Lower lobe of right lung (tissue), 2 donors: ENCODE measurements at regions not wholly inside any gene's neighbourhood (a gene's known extent, or its start where the extent isn't known, plus 50 kb on each side); places are given as distances from the start of the nearest gene placed in this dataset.

Experiments
- ATAC-seq, 2 donors: fragments of 200-7000 bp; cut with Tn5 transposase; one replicate each; pipeline ENCODE4 v1.9.1; 2020 to 2022; ENCODE audit warnings: mild to moderate bottlenecking in 2 of 2, moderate library complexity in 2 of 2
- DNase-seq: peaks from one replicate; pipeline ENCODE4 v3.0.0-alpha.2; 2020
- H3K27ac ChIP-seq: fragments of 200-600 bp; one replicate; pipeline ENCODE4 v1.8.0; 2022
- H3K27me3 ChIP-seq: fragments of 200-600 bp; one replicate; pipeline ENCODE4 v1.8.0; 2022; ENCODE audit warnings: low read depth
- H3K36me3 ChIP-seq: fragments of 200-600 bp; one replicate; pipeline ENCODE4 v1.8.0; 2022; ENCODE audit warnings: mild to moderate bottlenecking
- H3K4me1 ChIP-seq: fragments of 200-600 bp; one replicate; pipeline ENCODE4 v1.8.0; 2022
- H3K4me3 ChIP-seq: fragments of 200-600 bp; one replicate; pipeline ENCODE4 v1.8.0; 2022; ENCODE audit warnings: mild to moderate bottlenecking
- H3K9me3 ChIP-seq: fragments of 200-600 bp; one replicate; pipeline ENCODE4 v1.8.0; 2022
- CTCF ChIP-seq: fragments of 200-600 bp; IDR thresholded peaks from one replicate; pipeline ENCODE4 v1.8.0; 2022; ENCODE audit warnings: antibody characterized with exemption, mild to moderate bottlenecking
- intact Hi-C: fragments of 100-400 bp; cut with DNase I; formaldehyde crosslinking; loops from one replicate; pipeline ENCODE4 v1.11.0; 2022
- donor health status: DM: no; HTN: yes; CAD: no; lungs with severe emphysema.

DNA sequence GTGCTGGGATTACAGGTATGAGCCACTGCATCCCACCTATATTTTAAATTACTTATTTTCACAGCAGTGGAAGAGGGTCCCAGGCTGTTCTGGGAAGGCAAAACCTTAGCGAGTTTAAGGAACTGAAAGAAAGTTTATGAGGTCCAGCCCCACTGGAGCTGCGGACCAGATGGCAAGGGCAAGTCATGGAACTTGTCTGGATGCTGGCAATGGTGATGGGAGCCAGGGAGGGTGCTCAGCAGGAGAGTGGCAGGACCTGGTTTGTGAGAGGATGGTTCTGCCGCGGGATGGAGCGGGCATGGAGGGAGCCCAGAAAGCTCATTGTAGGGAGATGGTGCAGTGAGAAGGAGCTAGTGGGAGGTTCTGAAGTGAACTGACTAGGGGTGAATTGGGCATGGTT is 50.6 kb upstream of the SLC45A1 start:
- Histone ChIP-seq H3K4me3 (no peak overlapping the region), H3K9me3 (no peaks in the 10 kb centered on the region), H3K27ac (peak overlapping the region; percentile 53), H3K4me1 (peaks cover 6% of the 10 kb centered on the region), H3K36me3 (no peaks in the 10 kb centered on the region), H3K27me3 (no peaks in the 10 kb centered on the region)
- ATAC-seq (no peak), DNase-seq (no peak)
- TF ChIP-seq CTCF: no peak
- intact Hi-C loops: no loop called here

GRCh38 chr1:8266436-8267165 is 51.3 kb upstream of the SLC45A1 start:
- DNase-seq (no peak), ATAC-seq (no peak)
- intact Hi-C loops: no loop called here
- H3K4me3 ChIP-seq: no peak overlapping the region
- TF ChIP-seq CTCF: no peak
- H3K36me3 ChIP-seq: no peaks in the 10 kb centered on the region
- peaks cover 6% of the 10 kb centered on the region for H3K4me1 ChIP-seq
- no peaks in the 10 kb centered on the region for H3K27me3 ChIP-seq
- H3K27ac ChIP-seq: peak overlapping the region; percentile 53
- H3K9me3 ChIP-seq: no peaks in the 10 kb centered on the region

DNA sequence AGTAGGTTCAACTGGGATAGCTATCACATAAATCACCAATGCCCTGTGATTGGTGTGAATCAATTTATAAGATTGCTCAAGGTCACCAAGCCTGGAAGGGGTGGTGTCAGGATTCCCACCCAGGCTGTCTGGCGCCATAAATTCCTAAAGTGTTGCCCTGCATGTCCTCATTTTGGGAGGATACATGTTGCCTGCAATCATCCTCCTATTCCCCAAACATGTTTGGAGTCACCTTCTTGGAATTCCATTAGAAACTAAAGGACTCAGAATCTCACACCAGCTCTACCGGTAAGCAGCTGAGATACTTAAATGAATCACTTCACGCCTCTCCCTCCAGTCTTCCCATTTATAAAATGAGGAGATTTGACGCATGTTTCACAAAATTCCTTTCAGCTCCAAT is 54.1 kb upstream of the SLC45A1 start:
- ATAC-seq (no peak), DNase-seq (no peak)
- H3K27me3 ChIP-seq: no peaks in the 10 kb centered on the region
- H3K36me3 ChIP-seq: no peaks in the 10 kb centered on the region
- no peak overlapping the region for H3K4me3 ChIP-seq
- no peak overlapping the region for H3K27ac ChIP-seq
- TF ChIP-seq CTCF: no peak
- intact Hi-C loops: no loop called here
- H3K4me1 ChIP-seq: peaks cover 24% of the 10 kb centered on the region
- H3K9me3 ChIP-seq: no peaks in the 10 kb centered on the region

- no peak for ATAC-seq
- TF ChIP-seq CTCF: no peak
- intact Hi-C loops: no loop called here
- Histone ChIP-seq H3K4me3 (no peak overlapping the region), H3K36me3 (no peaks in the 10 kb centered on the region), H3K4me1 (peaks cover 18% of the 10 kb centered on the region), H3K27me3 (no peaks in the 10 kb centered on the region), H3K27ac (no peak overlapping the region), H3K9me3 (no peaks in the 10 kb centered on the region)
- no peak for DNase-seq
These were observed 56.5 kb upstream of the SLC45A1 start for GRCh38 chr1:8261398-8261762.

DNA sequence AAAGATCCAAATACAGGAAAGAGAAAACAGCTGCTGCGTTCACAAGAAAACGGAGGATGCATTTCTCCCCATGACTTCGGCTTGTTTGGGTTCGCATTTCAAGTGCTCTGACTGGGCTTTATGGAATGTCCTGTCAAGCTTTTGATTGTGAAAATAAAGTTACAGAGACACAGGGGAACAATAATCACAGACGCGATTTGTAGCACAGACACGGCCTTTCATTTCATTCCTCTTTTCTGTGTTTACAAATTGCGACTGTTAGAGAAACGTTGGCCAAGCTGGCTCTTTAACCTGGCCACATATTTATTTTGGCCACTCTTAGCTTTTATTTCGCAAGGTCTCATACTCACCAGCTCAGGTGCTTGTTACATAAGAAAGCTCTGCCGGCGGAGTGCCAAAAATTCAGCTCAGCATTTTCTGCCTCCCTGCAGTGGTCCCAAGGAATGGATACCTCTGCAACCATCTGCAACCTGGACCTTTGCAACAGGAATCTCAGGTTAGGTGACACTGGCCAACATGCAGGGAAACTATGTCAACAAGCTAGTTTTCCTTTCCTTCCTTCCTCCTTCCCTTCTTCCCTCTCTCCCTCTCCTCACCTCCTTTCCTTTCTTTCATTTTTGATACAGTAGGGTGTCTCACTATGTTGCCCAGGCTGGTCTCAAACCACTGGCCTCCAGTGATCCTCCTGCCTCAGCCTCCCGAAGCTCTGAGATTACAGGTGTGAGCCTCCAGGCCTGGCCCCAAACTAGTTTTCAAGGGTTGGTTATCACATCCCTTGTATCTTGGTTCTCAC is 58.2 kb upstream of the SLC45A1 start:
- peaks cover 18% of the 10 kb centered on the region for H3K4me1 ChIP-seq
- H3K27me3 ChIP-seq: no peaks in the 10 kb centered on the region
- ATAC-seq (peak; percentile 81 to 88), DNase-seq (peak; percentile 81)
- no peaks in the 10 kb centered on the region for H3K9me3 ChIP-seq
- TF ChIP-seq CTCF: no peak
- H3K4me3 ChIP-seq: no peak overlapping the region
- H3K36me3 ChIP-seq: no peaks in the 10 kb centered on the region
- H3K27ac ChIP-seq: peak overlapping the region; percentile 79
- intact Hi-C loops: no loop called here
